SH-SY5Y (cell line): ENCODE measurements at regions not wholly inside any gene's neighbourhood (a gene's known extent, or its start where the extent isn't known, plus 50 kb on each side); places are given as distances from the start of the nearest gene placed in this dataset.

Experiments
- GATA2 ChIP-seq: IDR thresholded peaks from 2 replicates; pipeline ENCODE4 v1.6.1; 2011; ENCODE audit warnings: mild to moderate bottlenecking, low read depth, low read length
- GATA3 ChIP-seq: IDR thresholded peaks from 2 replicates; pipeline ENCODE4 v1.6.1; 2011; ENCODE audit warnings: low read depth, mild to moderate bottlenecking, low read length, moderate library complexity

DNA sequence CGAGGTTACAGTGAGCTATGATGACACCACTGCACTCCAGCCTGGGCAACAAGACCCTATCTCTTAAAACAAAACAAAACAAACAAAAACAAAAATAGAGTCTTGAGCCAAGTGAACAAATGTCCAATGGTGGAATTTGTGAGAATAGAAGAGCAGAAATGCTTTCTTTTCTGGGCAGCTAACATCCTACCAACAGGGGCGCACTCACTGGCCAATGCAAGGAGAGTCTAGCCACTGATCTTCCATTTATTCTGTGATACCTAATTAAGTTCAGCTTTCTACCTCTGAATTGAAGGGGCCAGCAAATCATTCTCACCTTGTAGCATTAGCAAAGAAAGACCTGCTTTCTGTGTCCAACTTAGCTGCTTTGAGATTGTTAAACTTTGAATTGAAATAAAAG, 301.9 kb upstream of the NR2F2 start:
- TF ChIP-seq GATA2, result no peak
- TF ChIP-seq GATA3, result no peak

DNA sequence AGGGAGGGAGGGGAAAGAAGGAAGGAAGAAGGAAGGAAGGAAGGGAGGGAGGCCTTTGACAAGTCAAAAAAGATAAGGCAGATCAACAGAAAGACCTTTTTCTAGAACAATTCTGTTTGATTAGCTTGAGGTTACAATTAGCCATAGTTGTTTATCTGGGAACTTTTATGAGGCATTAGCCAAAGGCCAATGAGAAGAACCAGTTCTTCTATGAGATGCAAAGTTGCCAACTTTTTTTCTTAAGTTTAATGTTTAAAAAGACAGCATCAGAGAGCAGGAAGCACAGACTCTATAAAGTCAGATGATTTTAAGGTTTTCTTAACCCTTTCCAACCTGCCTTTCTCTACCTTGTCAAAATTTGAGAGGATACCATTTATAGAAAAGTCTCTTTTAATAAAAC, 301.3 kb upstream of the NR2F2 start:
- TF ChIP-seq GATA3 (no peak), GATA2 (no peak)

DNA sequence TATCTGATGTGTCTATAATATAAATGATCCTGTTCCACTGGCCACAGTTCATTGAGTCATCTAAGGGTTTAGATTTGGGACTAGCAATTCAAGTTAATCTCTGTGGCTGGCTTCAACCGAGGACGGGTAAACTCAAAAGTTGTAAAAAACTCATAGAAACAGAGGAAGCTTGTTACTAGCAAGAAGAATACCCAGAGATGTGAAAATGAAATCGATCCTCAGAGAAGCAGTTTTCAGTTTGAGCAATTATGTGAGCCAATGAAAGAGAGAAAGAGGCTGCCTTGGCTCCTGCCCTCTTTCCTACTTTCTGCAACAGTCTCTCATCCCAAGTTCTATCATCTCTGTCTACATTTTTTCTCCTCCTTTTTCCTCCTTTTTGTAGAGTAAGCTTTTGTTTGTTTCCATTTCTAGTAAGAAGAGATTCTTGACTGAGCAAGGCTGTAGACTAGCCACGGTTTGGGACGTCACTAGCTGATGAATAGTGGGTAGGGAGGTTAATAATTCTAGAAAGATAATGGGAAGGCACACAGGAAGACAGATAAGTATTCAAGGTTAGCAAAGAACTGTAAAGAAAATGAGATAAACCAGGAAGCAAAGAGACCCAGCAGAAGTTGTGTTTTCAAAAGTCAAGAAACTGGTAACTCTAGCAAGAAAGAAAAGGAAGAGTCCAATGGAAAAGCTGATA, 298.9 kb upstream of the NR2F2 start:
- TF ChIP-seq GATA2, result no peak
- TF ChIP-seq GATA3, result no peak

DNA sequence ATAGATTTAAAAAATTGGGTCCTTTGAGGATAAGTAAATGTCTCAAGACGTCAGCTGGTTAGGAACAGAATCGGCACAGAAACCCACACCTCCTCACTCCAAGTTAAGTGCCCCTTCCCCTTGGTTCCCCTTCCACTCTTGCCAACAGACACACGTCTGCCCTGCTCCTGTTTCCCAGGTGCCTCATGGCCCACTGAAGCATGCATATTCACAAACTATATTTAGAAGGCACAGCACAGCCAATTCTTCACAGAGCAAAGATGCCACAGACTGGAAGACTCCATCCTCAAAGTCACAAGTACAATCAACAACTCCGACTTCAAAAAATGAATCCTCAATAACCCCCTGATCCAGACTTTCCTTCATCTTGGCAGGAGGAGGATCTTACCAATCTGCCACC, 295.4 kb upstream of the NR2F2 start:
- TF ChIP-seq GATA2 (no peak), GATA3 (no peak)

DNA sequence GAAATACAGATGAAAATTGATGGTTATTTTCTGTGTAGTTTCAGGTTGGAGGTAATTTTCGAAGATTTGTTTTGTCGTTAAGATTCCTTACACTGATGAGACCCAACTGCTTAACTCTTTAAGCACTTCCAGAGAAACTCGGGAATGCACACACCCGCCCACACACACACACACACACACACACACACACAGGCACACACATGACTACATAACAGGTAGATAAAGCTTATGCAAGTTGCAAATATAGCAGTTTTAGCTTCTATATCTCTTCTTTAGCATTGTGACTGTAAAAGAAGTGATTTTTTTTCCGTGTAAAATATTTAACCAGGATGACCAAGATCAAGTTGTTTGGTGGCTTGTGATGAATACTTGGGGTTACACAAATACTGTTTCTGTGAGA, 294.9 kb upstream of the NR2F2 start:
- TF ChIP-seq GATA2, result no peak
- no peak for TF ChIP-seq GATA3

DNA sequence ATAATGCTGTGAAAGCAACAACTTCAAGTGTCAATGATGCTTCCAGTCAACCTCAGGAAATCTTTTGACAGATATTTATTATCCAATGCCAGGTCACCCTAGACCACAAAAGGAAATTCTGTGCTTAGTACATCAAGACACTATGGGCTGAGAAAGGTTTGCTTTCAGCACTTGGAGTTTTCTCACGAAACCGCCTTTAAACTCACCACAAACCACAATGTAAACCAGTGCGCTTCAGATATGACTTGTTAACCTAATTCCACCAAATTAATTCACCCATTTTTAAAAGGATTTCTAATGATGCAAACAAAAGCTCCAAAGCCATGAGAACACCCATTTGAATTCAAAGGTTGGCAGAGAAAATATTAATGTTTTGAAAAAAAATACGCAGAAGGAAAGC, 292.9 kb upstream of the NR2F2 start:
- TF ChIP-seq GATA2 (no peak), GATA3 (no peak)

DNA sequence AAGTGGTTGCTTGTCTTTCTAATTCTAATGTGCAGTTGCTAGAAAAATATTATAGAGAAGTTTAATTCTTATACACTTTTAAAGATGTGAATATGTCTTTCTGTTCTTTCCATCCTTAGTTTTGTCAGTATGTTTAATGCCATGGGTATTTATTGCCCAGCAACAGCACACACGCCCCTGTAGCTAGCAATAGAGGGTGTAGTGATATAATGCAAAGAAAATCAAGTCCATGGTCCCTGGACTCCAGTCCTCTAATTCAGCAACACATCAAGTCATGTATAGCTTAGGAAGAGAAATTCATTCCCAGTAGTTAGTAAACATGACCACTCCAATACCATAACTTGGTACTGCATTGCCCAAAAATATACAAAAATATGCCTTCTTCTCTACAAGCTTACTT, 292.4 kb upstream of the NR2F2 start:
- TF ChIP-seq GATA3 (no peak), GATA2 (no peak)

DNA sequence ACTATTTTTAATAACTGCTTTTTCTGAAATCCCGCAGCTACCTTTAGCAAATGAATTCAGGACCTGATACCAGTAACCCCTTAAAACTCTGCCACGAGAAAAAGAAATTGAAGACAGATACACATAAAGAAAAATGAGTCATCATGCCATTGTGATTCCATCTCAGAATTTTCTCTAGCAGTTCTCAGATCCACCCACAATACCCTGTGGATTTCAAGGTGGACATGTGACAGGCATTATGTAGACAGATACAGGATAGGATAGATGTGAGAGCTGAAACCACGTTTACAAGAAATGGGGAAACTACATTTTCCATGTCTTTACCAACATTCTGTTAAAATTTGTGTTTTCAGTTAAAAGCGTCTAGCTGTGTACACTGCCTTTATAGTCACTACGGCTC, 291.9 kb upstream of the NR2F2 start:
- TF ChIP-seq GATA2, result no peak
- TF ChIP-seq GATA3, result no peak

DNA sequence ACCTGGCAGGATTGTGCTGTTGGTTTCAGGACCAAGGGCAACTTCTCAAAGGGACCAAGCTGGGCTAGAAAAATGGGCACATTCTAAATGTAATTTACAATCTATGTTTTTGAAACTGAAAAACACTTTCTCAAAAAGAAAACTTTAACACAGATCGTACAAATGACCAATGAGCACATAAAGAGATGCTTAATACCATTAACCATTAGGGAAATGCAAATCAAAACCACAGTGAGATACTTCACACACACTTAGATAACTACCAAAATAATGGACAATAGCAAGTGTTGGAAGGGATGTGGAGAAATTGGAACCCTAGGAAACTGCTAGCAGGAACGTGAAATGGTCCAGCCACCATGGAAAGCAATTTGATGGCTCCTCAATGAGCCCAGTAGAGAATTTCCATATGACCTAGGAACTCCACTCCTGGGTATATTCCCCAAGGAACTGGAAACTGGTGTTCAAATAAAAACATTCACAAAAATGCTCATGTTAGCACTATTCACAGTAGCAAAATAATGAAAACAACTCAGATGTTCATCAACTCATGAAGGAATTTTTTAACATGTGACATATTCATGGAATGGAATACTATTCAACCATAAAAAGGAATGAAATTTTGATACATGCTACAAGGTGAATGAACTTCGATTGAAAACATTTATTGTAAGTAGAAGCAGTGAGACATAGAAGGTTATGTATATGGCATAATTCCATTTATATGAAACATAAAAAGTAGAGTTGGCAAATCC, 288.3 kb upstream of the NR2F2 start:
- TF ChIP-seq GATA3 (no peak), GATA2 (no peak)

DNA sequence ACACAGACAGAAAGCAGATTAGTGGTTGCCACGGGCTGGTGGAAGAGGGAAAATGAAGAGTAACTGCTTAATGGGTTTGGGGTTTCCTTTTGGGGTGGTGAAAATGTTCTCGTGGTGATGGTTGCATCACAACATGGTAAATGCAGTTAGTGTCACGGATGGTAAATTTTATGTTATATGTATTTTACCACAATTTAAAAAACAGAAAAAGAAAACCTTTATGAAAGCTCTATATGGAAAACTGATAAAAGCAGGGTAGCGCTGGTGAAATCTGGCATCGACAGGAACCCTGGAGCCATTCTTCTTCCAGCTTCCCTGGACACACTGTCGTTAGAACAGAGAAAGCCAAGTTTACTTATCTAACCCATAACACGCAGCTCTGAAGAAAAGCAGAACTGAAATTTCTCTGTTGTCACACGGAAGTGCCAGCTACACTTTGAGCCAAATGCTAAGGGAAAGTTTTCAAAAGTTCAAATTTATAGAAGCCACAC, 287.7 kb upstream of the NR2F2 start:
- TF ChIP-seq GATA2, result no peak
- no peak for TF ChIP-seq GATA3

DNA sequence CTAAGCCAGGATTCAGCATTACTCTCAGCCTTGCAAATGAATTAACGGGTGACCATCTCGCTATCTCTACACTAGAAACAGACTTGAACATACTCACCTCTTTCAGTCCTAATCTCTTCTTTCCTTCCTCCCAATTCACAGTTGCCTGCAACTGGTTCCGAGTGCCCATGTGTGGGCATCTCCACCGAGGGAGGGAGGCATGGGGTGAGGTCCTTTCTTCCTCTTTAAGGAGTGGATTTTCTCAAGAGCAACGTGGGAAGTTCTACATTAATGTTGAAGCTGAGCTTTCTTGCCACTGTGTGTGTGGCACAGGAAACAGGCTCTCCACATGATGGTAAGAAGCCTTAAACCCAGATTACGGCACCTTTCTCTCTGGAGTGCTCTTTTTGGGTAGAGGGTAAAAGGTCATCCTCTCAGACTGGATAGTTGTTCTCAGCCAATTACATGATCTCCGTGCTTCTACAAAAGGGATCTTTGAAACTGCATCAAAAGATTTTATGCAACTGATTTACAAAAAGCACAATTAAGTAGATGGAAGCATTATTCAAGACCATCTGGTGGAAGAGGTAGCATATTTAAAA, 286.8 kb upstream of the NR2F2 start:
- no peak for TF ChIP-seq GATA3
- TF ChIP-seq GATA2, result no peak

DNA sequence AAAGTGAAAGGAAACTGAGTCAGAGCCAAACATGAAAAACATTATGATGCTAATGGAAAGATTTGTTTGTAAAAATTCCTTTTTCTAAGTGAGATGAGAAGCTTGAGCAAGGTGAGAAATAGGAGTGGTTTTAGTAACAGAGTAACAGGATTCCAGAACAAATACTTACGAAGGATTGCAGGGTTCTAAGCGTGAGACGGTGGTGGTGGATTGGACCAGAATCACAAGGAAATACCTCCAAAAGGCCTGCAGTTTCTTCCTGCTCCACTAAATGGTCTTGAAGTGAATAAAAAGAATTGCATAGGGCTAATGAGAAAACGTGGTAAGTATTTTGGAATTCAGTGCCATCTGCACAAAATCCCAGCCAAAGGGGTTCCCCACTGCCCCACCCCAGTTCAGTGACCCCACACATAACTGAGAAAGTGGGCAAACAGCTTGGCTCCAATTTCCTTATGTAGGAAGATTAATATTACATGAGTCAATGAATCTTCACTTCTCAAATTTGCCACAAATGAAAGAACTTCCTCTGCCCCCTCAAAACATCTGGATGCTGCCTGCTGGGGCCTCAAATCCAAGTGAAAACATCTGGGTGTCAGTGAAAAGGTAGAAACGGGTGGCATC, 283.8 kb upstream of the NR2F2 start:
- no peak for TF ChIP-seq GATA3
- TF ChIP-seq GATA2, result no peak

DNA sequence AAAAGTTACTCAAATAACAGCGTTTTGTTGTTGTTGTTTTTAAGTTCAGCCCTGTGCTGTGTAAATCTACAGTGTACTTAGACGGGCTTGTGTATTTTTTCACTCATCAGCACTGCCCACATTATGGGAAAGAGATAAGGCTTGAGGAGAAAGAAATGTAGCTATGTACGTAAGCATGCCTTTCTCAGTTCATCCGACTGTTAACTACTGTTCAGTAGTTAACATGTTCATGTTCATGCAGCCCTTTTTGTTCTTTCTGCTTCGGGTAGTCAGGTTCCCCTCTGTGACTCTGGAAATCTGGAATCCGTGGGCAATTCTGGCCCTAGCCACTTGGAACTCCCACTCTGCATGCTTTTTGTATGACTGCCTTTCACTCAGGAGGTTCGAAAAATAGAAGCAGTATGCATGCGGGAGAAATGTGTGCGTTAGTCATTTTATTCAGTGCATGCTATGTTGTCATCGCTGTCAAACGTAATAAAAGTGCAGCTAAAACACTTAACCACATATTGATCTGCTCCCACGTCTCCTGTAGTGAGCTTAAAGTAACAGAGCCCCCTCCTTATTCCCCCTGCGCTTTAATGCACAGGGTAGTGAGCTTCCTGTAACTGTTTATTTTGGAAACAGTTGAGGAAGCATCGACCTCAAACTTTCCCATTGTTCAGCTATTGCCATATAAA, 283.1 kb upstream of the NR2F2 start:
- no peak for TF ChIP-seq GATA3
- no peak for TF ChIP-seq GATA2

DNA sequence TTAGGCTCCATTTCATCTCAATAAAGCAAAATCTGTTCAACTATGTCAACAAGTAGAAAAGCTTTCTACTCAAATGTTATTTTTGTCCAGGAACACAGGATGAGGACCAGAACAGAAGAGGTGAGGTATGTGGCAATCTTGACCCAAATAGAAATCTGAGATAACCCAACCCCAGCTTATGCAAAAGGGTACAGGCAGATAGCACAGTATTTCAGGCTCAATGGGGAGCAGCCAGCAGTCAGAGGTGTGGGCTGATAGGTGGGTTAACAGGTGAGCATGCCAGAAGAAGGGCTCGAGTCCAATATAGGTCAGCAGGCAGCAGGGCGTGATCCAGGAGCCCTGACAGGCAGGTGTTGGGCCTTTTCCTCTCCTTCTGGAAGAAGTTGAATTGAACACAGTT, 281.2 kb upstream of the NR2F2 start:
- TF ChIP-seq GATA3, result no peak
- TF ChIP-seq GATA2, result no peak

DNA sequence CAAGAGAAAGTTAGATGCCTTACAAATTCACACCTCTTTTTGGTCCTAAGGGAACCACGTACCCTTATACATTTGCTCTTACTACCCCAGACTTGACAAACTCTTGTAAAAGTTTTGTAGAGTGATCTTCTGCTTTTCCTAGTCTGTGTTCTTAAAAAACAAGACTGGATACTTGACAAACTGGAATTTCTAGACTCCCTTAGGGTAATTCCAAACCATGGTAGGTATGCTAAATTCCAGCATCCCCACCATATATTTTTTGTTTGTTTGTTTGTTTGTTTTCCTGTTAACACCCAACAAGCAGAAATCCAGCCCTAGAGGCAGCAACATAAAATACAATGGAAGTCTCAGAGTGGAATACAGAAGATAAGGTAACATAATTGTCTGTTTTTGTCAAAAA, 280.7 kb upstream of the NR2F2 start:
- TF ChIP-seq GATA2, result no peak
- no peak for TF ChIP-seq GATA3
